ENCODE measurements at regions not wholly inside any gene's neighbourhood (a gene's known extent, or its start where the extent isn't known, plus 50 kb on each side); places are given as distances from the start of the nearest gene placed in this dataset.
"Not testable (repeated sequence)": the region's sequence is repeated elsewhere in the genome, so short reads cannot be mapped to it uniquely, and the experiment has no call there.

DNA sequence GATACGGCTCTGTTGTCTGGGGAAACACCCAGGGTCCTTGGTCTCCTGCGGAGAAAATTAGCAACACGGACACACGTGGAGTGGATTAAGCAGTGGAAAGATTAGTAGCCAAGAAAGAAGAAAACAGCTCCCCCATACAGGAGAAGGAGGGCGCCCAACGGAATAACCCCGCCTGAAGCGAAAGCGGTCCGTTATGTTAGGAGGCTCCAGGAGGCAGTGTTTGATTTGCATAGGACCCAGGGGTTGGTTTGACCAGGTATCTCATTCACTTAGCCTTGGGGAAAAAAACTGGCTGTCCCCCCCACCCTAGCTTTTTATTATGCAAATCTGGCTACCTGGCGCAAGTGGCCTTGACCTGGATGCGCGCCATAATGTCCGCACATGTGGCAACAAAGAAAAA, 170.1 kb upstream of the KYNU start:
- no peak for DNase-seq

DNA sequence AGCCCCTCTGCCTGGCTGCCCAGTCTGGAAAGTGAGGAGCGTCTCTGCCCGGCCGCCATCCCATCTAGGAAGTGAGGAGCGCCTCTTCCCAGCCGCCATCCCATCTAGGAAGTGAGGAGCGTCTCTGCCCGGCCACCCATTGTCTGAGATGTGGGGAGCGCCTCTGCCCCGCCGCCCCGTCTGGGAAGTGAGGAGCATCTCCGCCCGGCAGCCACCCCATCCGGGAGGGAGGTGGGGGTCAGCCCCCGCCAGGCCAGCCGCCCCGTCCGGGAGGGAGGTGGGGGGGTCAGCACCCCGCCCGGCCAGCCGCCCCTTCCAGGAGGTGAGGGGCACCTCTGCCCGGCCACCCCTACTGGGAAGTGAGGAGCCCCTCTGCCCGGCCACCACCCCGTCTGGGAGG, 175.1 kb upstream of the KYNU start:
- DNase-seq, result not testable (repeated sequence)

DNA sequence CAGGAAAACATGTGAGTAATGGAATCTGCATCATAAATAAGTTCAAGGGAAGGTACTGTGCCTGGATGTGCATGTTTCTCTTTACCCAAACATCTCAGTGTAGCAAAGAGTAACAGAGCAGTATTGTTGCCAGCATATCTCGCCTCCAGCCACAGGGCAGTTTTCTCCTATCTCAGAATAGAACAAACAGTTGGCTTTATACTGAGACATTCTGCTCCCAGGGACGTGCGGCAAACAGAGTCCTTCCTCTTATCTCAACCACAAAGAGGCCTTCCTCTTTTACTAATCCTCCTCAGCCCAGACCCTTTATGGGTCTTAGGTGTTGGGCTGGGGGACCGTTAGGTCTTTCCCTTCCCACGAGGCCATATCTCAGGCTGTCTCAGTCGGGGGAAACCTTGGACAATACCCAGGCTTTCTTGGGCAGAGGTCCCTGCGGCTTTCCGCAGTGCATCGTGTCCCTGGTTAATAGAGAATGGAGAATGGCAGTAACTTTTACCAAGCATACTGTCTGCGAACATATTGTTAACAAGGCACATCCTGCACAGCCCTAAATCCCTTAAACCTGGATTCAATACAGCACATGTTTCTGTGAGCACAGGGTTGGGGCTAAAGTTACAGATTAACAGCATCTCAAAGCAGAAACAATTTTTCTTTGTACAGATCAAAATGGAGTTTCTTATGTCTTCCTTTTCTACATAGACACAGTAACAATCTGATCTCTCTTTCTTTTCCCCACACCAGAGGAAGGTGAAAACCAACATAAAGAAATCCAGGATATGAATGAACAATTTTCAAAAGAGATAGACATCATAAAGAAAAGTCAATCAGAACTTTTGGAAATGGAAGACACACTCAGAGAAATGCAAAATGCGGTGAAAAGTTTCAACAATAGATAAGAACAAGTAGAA, 181.9 kb upstream of the KYNU start:
- DNase-seq, result not testable (repeated sequence)

DNA sequence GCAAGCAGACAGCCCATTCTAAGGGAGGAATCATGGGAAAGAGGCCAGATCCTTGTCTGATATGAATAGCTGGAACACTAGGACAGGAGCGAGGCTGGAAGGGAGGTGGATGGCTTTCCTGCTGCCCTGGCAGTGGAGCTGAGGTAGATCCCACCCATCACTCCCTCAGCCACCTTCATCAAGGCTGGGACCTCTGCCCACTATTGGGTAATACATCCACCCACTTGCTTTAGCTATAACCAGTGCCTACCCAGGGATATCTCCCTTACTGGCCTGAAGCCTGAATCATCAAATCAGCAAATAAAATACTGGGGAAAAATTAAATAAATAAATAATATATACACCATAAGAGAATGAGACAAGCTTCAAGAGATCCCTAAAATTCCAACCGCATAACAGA, 183.2 kb upstream of the KYNU start:
- DNase-seq, result no peak

DNA sequence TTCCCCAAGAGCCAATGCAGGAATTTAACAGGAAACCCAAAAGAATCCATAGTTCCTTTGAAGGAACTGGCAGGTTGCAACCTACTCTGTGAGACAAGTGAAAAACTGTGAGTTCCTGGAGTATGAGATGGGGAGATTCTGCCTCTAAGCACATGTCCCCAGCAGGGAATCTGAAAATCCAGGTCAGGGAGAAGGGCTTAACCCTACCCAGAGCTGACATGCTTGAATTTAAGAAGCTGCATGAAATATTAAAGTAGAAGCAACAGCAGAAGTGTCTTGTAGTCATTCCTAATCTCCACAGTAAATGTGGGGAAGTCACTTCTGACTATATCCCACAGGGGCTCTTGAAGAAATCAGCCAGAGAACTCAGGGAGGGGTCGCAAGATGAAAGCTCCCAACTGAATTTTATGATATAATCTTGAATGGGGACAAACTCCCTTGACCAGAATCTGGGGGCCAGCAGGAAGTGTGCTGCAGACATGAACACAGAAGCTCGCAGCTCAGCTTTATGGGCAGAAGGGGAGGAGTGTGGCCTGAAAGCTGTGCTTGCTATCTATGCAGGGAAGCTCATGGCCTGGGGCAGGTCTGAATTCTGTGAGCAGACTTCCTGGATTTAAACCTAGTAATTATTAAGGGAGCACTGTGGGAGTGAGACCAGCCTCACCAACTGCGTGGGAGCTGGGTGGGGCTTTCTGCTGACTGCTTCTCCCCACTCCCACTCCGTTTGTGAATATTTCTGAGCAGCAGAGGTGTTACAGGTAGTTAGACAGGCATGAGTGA, 184.1 kb upstream of the KYNU start:
- no peak for DNase-seq

DNA sequence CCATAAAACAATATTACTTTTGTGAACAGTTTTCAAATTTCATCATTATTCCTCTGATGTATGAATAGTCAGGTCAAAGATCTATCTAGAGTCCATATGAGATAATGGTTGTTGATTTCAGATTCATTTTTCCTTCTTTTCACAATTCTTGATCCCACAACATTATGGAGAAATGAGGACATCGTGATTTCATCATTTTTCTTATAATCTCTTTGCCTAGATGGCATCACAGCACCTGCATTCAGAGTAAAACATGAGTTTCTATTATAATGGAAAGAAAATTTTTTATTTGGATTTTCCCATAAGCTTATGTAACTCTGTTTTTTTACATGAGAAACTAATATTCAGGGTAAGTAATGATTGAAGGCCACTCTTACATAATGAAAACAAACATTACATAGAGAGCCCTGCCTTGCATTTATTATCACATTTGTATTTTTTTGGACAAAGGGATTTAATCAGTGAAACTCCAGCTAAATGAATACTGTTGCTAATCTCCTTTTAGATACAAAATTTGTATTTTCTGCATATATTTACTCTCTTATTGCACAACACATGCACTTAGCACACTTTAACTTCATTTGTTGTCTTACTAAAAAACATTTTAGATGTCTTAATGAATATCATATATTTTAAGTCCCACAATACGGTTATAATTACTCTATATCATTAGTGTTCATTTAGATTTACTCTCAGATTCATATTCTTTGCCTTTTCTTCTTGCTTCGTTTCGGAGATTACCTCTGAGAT, 188.4 kb upstream of the KYNU start:
- DNase-seq, result no peak

DNA sequence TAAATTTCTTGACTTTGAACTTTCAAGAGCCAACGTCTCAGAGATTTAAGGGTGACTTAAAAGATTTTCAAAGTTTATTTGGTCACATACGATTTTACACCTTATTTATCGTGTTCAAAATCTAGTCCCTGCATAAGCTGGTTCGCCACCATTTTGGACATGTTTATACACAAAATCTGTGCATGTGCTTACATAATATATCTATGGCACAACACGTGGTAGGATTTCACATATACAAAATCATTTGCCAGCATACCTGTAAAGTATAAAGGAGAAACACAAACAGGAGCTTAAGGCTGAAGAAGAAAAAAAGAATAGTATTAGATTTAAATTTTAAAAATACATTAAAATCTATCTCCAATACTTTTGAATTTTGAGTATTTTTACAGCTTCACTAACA, 190.0 kb upstream of the KYNU start:
- no peak for DNase-seq

DNA sequence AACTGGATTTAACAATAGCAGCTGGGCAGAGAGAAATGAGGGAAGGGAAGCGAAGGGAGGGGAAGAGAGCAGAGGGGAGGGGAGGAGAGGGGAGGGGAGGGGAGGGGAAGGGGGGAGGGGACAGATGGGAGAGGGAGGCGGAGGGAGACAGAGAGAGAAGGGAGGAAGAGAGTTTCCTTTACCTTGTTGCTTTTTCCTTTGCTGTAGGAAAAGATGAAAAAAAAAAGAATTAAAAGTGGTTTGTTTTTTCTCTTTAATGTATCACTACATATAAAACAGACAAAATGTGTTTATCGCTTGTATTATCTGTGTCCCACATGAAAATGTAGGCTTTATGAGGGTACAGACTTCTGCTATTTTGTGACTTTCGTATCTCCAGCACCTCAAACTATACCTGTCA, 190.4 kb upstream of the KYNU start:
- DNase-seq, result no peak

DNA sequence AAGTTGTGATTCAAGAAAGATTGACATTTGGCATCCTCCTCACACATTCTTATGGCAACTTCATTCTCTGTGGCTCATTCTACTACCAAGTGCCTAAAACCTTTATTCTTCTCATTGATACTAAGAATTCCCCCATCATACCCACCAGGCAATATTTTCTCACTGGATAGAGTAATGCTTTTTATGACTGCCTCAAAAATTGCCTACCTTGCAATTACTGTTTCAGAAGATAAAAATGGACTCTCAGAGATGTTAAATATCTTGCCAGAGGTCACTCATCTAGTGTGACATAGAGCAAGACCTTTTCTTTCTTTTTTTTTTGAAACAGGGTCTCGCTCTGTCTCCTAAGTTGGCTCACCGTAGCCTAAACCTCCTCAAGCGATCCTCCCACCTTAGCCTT, 192.8 kb upstream of the KYNU start:
- DNase-seq, result no peak

DNA sequence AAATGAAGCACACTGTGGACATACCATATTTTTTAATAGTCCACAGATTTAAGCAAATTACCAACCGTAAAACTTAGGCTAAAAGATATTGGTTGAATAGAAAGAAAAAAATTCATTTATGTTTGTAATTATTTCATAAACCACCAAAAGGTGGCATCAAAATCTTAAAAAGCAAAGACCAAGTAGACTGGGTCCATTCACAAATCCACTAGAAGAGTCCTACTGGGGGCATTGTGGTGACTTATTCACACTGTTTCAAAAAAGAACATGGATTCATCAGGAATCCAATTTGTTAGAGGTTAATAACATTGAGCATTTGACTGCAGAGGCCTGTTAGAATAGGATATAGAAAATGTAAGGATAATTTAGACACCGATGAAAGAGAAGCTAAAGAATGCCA, 194.9 kb upstream of the KYNU start:
- no peak for DNase-seq

DNA sequence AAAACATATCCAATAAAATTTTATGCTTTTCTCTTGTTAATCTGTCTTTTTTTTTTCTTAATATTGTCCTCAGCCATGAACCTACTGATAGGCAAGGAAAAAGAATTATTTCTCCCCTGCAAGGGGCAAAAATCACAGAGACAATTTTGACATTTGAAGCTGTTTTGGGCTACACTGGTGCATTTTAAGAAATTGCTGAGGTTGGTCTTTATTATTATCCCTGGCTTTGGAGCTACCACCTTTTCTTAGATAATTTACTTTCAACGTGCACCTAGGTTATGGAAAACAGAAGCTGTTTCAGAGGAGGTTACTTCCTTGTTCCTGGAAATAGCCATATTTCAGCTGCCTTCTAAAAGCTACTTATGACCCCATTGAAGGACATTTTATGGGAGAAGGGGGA, 195.5 kb upstream of the KYNU start:
- DNase-seq, result no peak

DNA sequence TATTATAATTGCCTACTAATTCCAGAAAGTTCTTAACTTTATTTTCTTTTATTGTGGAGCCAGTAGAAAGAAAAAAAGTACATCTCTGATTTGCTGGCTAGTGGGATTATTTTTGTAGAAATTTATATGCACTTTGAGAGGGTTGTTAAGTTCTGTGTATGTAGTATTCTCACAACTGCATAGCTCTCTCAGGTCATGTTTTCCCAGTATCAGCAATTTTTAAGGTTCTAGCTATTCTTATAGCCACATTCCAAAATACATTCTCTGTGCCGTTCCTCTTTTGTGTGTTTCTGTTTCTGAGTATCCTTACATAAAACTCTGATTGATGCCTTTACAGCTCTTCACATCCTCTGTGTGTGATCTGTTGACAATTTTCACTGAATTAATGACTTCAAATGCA, 199.3 kb upstream of the KYNU start:
- DNase-seq, result no peak

DNA sequence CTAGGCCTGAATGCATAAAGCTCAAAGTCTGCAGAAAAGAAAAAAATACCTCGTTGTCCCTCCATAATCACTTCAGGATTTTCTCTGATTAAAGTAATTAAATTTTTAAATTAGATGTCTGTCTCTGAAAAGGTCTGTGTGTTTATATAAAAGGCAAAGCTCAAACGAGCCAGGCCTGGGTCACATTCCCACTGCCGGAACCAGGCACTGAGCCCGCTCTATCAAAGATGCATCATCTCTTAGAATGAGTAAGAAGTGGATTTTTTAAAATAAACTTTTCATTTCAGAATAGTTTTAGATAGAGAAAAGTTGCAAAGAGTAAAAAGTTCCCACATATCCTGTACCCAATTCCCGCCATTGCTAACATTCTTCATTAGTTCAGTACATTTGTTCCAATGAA, 202.1 kb upstream of the KYNU start:
- no peak for DNase-seq

DNA sequence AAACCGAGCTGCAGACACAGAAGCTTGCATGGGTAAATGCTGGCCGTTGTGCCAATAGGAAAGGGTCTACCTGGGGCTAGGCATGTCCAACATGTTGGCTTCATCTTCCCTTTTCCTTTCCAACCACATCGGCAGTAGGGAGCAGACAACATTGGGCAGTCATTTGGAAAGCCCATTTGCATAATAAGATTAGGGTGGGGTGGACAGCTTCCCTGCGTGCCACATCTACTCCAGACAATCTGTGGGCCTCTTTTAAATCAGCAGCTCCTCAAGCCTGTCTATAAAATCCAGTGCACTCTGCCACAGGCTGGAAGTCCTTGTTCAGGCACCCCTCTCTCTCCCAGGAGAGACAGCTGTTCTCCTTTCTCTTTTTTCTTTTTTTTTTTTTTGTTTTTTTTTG, 203.6 kb upstream of the KYNU start:
- DNase-seq, result peak; percentile 55

DNA sequence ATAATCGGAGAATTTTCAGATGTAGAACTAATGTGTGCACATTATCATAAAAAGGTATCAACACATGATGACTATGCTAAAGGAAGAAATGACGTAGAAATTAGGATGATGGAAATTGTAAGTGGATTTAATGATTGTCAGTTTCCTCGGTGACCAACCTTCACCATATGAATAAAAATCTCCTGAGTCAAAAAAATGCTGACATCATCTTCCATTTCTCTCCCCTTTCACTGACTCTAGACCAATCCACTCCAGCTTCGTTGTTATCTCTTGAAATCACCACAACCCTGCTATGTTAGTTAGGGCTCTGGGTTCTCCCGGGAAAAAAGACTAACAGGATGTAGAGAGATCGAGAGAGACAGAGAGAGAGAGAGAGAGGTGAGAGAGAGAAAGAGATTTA, 204.8 kb upstream of the KYNU start:
- DNase-seq, result no peak

DNA sequence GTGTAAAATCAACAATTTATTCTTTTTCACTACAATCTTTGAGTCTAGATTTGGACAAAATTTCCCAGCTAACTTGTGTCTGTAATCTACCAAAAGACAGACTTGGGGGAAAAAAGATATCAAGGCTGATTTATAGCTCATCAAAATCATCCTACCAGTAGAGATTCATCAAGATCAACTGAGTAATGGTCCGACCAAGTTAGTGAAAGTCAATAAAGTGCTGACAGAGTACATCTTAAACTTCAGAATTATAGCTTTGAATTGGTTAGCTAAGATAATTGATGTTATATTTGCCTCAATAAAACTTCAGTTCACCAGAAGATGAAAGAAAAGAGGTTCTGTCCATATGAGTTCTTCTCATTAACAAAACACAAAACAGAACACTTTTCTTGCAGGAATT, 207.1 kb upstream of the KYNU start:
- no peak for DNase-seq

DNA sequence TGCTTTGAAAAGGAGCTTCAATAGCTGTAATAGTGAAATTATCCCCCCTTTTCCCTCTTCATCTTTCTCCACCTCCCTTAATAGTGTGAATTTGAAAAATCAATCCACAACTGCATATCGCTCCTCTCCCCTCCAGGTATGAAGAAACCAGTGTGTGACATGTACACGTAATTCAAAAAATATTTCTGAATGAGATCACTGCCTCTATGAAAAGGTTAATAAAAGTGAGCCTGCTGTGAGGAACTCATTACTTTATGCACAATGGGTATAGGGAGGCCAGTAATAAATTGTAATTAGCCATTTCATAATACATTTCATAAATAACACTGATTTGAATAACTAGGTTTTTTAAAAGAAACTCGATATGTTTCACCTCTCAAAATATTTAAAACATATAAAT, 209.0 kb upstream of the KYNU start:
- DNase-seq, result no peak

DNA sequence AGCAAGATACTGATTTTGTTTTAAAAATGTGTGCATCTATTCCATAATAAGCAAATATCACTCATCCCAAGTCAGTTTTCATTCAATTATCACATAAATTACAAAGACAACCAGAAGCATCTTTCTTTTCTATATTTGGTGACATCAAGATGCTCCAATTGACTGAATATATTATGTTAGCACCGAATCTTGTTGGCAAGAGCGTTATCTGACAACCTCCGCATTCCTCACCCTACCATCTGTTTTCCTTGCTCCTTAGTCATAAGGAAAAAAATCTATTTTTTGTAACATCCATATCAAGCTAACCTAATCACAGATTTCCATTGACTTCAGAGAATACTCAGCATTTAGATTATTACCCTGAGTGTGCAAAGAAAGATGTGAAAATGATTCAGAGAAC, 212.2 kb upstream of the KYNU start:
- no peak for DNase-seq

DNA sequence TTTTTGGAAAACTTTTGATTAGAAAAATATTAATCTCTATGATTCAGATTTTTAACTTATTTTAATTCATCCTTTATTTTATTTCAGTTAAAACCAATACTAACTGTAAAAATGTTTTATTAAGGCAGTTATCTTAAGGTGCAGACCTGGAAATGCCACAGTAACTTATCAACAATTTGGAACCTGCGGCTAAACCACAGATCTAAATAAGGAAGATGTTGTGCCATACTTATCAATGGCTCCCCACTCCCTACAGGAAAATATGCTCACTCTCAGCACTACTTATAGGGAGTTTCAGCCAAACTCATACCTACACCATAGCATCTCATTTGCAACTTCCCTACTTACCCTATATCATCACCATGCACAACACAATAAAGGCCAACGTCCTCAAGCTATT, 226.9 kb upstream of the KYNU start:
- no peak for DNase-seq

DNA sequence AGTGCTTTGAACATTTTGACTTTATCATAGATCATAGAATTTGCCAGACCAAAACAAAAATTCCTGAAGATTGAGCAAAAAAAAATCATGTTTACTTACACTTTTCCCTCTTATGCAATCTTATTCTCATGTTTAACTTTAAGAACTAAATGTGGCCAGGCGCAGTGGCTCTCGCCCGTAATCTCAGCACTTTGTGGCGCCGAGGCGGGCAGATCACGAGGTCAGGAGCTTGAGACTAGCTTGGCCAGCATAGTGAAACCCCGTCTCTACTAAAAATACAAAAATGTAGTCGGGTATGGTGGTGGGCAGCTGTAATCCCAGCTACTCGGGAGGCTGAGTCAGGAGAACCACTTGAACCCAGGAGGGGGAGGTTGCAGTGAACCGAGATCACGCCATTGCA, 227.9 kb upstream of the KYNU start:
- no peak for DNase-seq

DNA sequence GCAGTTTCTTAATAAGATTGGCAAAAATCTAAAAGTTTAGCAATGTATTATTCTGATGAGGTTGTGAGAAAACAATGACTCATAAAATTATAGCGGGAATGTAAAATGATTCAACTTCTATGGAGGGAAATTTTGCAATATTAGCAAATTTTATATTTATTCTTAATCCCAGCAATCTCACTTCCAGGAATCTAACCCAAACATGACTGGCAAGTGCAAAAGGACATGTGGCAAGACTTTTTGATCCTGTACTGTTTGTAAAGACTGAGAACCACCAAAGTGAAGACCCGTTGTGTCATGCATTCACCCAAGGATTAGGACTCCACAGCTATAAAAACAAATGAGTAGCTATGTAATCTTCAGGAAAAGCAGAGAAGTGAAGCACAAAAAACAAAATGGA, 234.8 kb upstream of the KYNU start:
- no peak for DNase-seq

DNA sequence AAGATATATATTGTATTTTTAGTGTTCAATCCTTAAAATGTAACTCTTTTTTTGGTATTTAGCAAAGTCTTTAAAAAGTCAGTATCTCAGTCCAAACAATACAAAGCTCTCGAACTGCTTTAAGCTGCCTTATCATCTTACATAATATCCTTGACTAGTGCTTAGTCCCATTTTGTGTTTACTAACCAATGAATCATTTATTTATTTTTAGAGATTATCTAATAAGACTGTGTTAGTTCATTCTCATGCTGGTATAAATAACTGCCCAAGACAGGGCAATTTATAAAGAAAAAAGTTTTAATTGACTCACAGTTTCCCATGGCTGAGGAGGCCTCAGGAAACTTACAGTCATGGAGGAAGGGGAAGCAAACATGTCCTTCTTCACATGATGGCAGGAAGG, 248.3 kb upstream of the KYNU start:
- DNase-seq, result no peak

DNA sequence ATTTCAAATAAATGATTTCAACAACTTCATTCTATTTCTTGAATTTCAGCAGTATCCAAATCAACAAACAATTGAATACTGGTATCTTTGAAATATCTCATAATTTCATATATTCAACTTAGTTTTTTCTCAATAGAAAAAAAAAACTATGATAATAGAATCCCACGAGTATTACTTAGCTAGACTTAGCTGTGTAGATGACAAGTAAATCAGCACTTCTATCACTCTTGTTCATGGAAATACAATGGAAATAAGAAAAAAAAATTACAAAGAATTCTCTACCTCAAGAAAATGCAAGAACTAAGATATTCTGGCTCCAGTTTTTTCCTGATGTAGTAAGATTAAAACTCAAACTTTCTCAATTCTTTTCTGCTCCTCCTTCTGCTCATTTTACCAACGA, 256.2 kb upstream of the KYNU start:
- DNase-seq, result no peak

DNA sequence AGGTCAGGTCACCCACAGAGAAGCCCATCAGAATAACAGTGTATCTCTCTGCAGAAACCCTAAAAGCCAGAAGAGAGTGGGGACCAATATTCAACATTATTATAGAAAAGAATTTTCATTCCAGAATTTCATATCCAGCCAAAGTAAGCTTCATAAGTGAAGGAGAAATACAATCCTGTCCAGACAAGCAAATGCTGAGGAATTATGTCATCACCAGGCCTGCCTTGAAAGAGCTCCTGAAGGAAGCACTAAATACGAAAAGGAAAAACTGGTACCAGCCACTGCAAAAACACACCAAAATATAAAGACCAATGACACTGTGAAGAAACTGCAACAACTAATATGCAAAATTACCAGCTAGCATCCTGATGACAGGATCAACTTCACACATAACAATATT, 260.0 kb upstream of the KYNU start:
- DNase-seq, result no peak
